OCI-LY1 (cell line): ENCODE measurements at regions not wholly inside any gene's neighbourhood (a gene's known extent, or its start where the extent isn't known, plus 50 kb on each side); places are given as distances from the start of the nearest gene placed in this dataset.

Experiments
- CTCF ChIP-seq: fragments of 200-600 bp; sonication (generic), shearing (Covaris generic); IDR thresholded peaks from 2 replicates; pipeline ENCODE4 v1.5.1; 2017; ENCODE audit warnings: mild to moderate bottlenecking, antibody characterized with exemption, low read length, moderate library complexity, mixed read lengths
- EZH2 ChIP-seq: fragments of 200-600 bp; sonication (generic), shearing (Covaris generic); IDR thresholded peaks from 2 replicates; pipeline ENCODE4 v1.8.0; 2017; ENCODE audit warnings: borderline replicate concordance, mixed run types, mild to moderate bottlenecking, antibody characterized with exemption, low read length, moderate library complexity, mixed read lengths

- TF ChIP-seq CTCF (no peak), EZH2 (no peak)
Measured at GRCh38 chr2:74756356-74756890, 77.5 kb upstream of the HK2 start.
